ENCODE measurements at regions not wholly inside any gene's neighbourhood (a gene's known extent, or its start where the extent isn't known, plus 50 kb on each side); places are given as distances from the start of the nearest gene placed in this dataset.
A peak's percentile ranks its signal among the peaks of the same experiment; 100 is the strongest.

DNA sequence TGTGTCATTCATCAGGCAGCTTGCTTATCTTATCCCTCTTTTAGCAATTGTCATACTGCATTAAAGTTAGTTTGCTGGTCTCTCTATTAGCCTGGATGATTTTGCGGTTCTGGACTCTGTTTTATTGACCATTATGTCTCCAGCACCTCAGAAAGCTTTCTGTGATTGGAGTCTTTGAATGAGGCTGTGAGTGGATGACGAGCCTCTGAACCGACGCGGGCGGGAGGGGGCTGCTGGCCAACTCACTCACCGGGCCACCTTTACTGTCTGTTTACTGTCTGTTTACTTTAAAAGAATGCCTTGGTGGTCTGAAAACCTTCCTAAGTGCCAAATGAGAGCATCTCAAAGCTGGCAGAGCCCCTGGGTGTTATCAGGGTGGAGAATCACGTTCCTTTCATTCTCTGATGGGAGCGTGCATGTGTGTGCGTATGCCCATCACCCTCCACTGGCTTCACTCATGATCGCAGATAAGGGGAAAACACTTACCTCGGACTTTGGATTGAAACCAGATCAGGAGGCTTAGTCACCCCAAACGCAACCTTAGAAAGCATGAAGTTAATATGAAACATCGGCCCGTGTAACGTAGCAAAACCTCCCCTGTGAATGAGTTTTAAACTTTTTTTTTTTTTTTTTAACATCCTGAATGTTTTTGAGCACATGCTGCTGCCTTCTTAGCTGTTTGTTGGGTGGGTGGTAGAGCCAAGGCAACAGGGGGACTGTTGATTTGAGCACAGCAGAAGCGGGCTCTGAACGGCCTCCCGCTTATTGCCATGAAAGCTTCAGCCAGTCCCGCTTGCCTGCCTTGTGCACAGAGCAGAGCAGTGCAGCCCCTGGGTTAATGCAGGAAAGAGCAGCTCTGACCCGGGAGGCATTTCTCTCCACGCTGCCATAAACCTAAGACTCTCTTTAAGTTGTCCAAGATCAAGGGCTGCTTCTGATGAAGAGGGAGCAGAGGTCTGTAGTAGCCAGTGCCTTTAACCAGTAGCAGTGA lies 173.6 kb downstream of the GADD45G start:
- Histone ChIP-seq H3K9ac (replicated peaks in 1 of 4; ENCODE audit: extremely low read depth in 1 of 4, low read depth in 3 of 4, low read length in 3 of 4) (no peak overlapping the region), H3K23me2 (ENCODE audit: low read depth, low read length) (no peaks in the 10 kb centered on the region), H3K4me1 (replicated peaks in 1 of 4; ENCODE audit: control insufficient read depth in 3 of 4, insufficient read depth in 4 of 4, low read length in 3 of 4) (no peaks in the 10 kb centered on the region), H3K18ac (ENCODE audit: extremely low read depth, low read length) (no peak overlapping the region), H3K27me3 (replicated peaks in 1 of 4; ENCODE audit: control insufficient read depth in 3 of 4, extremely low read depth in 1 of 4, insufficient read depth in 3 of 4, low read length in 3 of 4) (no peaks in the 10 kb centered on the region), H2BK20ac (ENCODE audit: low read length) (no peak overlapping the region; the same call in 1 of the 2 replicates), H2BK120ac (replicated peaks; ENCODE audit: low read depth, low read length) (no peak overlapping the region), H4K91ac (replicated peaks; ENCODE audit: insufficient read length, low read length) (no peak overlapping the region), H2BK5ac (ENCODE audit: low read depth, low read length) (no peak overlapping the region), H3K4ac (replicated peaks; ENCODE audit: insufficient read length, low read depth, low read length) (no peak overlapping the region), H2AFZ (ENCODE audit: low read length) (peak overlapping the region; percentile 37; the same call in 1 of the 2 replicates), H3K56ac (replicated peaks; ENCODE audit: insufficient read length, low read depth, low read length) (no peak overlapping the region), H4K8ac (ENCODE audit: extremely low read depth, insufficient read depth, low read length) (no peak overlapping the region), H3K79me1 (ENCODE audit: low read depth, low read length) (no peaks in the 10 kb centered on the region), H4K20me1 (replicated peaks in 1 of 2; ENCODE audit: control insufficient read depth in 1 of 2, insufficient read depth in 2 of 2, low read length in 2 of 2) (no peaks in the 10 kb centered on the region), H3K4me2 (ENCODE audit: insufficient read depth in 1 of 2, low read depth in 2 of 2, low read length in 2 of 2) (no peak overlapping the region), H2AK5ac (ENCODE audit: low read depth, low read length) (no peak overlapping the region), H2BK12ac (ENCODE audit: low read depth, low read length) (peak overlapping the region; percentile 11; the same call in 1 of the 2 replicates), H2BK15ac (ENCODE audit: low read length) (no peak overlapping the region), H3K4me3 (ENCODE audit: extremely low read depth in 1 of 4, insufficient read depth in 2 of 4, low read depth in 3 of 4, low read length in 4 of 4) (no peak overlapping the region), H3K36me3 (ENCODE audit: control insufficient read depth in 2 of 4, insufficient read depth in 4 of 4, low read length in 3 of 4) (no peaks in the 10 kb centered on the region), H3K14ac (ENCODE audit: insufficient read length) (no peak overlapping the region), H3K23ac (ENCODE audit: insufficient read length) (no peak overlapping the region), H3K79me2 (ENCODE audit: control insufficient read depth in 1 of 2, insufficient read depth in 2 of 2, low read length in 2 of 2) (no peaks in the 10 kb centered on the region), H3K27ac (ENCODE audit: low read depth, low read length) (no peak overlapping the region), H3K9me3 (ENCODE audit: insufficient read depth in 2 of 2, low read depth in 1 of 2, low read length in 1 of 2) (no peaks in the 10 kb centered on the region), H4K5ac (ENCODE audit: insufficient read length, low read depth, low read length) (no peak overlapping the region)
- CTCF ChIA-PET (ENCODE audit: partially characterized antibody): interaction anchor here (0.6 to 2.4 kb wide), 8 partner anchors 8 to 979 kb away, joined by 3 to 8 read pairs (median 4); no protein-coding TSS in a partner anchor
- FAIRE-seq (no peak), DNase-seq (ENCODE audit: low read depth in 1 of 2, low spot score in 2 of 2) (no peak)
- TF ChIP-seq NRF1 (IDR thresholded peaks at IDR 0.05; ENCODE audit: low read depth, low read length) (no peak), RBBP5 (IDR thresholded peaks at IDR 0.05; ENCODE audit: borderline replicate concordance, low read depth, low read length) (no peak), SUZ12 (IDR thresholded peaks at IDR 0.05; ENCODE audit: low read length) (no peak), CBX5 (IDR thresholded peaks at IDR 0.05; ENCODE audit: low read depth, low read length) (no peak), KDM5A (IDR thresholded peaks at IDR 0.05; ENCODE audit: low read length) (no peak)
- POLR2A ChIA-PET (ENCODE audit: partially characterized antibody): interaction anchor here (0.6 to 1.2 kb wide), 2 partner anchors 12 to 13 kb away, joined by 3 read pairs; no protein-coding TSS in a partner anchor
- 89% methylated on average over 22 of the region's 22 CpGs; no CpG with 5 or more reads in 1 of the 2 experiments for WGBS, 2 experiments (ENCODE audit: extremely low coverage in 1 of 2, insufficient coverage in 1 of 2, insufficient read length in 1 of 2, insufficient replicate concordance in 2 of 2, low coverage in 1 of 2, low lambda C conversion rate in 2 of 2, missing lambda C conversion rate in 1 of 2)

Measured in H1 (cell line).